Ammon's horn (tissue), 1 donor: ENCODE measurements at regions not wholly inside any gene's neighbourhood (a gene's known extent, or its start where the extent isn't known, plus 50 kb on each side); places are given as distances from the start of the nearest gene placed in this dataset.
"Not testable (repeated sequence)": the region's sequence is repeated elsewhere in the genome, so short reads cannot be mapped to it uniquely, and the experiment has no call there.

ENCODE experiments used
- DNase-seq: peaks from one replicate; pipeline ENCODE4 v3.0.0-alpha.2; 2016; ENCODE audit warnings: low spot score

GRCh38 chr2:375956-376307 is 88.0 kb upstream of the ALKAL2 start:
- no peak for DNase-seq

- DNase-seq = peak; percentile 71
Measured at GRCh38 chr2:375270-375955, 87.5 kb upstream of the ALKAL2 start.

- no peak for DNase-seq
Measured at GRCh38 chr2:368386-368785, 80.5 kb upstream of the ALKAL2 start.

- DNase-seq = no peak
Measured at GRCh38 chr2:367246-367645, 79.4 kb upstream of the ALKAL2 start.

- DNase-seq = no peak
Measured at GRCh38 chr2:366706-367105, 78.8 kb upstream of the ALKAL2 start.

- no peak for DNase-seq
Measured at GRCh38 chr2:365367-366275, 77.7 kb upstream of the ALKAL2 start.

- no peak for DNase-seq
Measured at GRCh38 chr2:363824-364470, 76.1 kb upstream of the ALKAL2 start.

GRCh38 chr2:362924-363323 is 75.0 kb upstream of the ALKAL2 start:
- DNase-seq = no peak

- DNase-seq = no peak
Measured at GRCh38 chr2:360124-360523, 72.2 kb upstream of the ALKAL2 start.

- no peak for DNase-seq
Measured at GRCh38 chr2:359047-359446, 71.2 kb upstream of the ALKAL2 start.

GRCh38 chr2:357811-358210 is 69.9 kb upstream of the ALKAL2 start:
- DNase-seq = no peak

GRCh38 chr2:356304-356703 is 68.4 kb upstream of the ALKAL2 start:
- DNase-seq = not testable (repeated sequence)

GRCh38 chr2:355773-356172 is 67.9 kb upstream of the ALKAL2 start:
- DNase-seq = no peak

- no peak for DNase-seq
Measured at GRCh38 chr2:352696-353095, 64.8 kb upstream of the ALKAL2 start.

- DNase-seq = no peak
Measured at GRCh38 chr2:349390-349789, 61.5 kb upstream of the ALKAL2 start.

- no peak for DNase-seq
Measured at GRCh38 chr2:348361-348916, 60.5 kb upstream of the ALKAL2 start.

- no peak for DNase-seq
Measured at GRCh38 chr2:344811-345210, 56.9 kb upstream of the ALKAL2 start.

GRCh38 chr2:343355-343754 is 55.5 kb upstream of the ALKAL2 start:
- DNase-seq = no peak

- DNase-seq = no peak
Measured at GRCh38 chr2:341912-342311, 54.0 kb upstream of the ALKAL2 start.

- DNase-seq = no peak
Measured at GRCh38 chr2:341017-341542, 53.2 kb upstream of the ALKAL2 start.
